RPMI8226 (cell line): ENCODE measurements at regions not wholly inside any gene's neighbourhood (a gene's known extent, or its start where the extent isn't known, plus 50 kb on each side); places are given as distances from the start of the nearest gene placed in this dataset.
"Not testable (repeated sequence)": the region's sequence is repeated elsewhere in the genome, so short reads cannot be mapped to it uniquely, and the experiment has no call there.

Experiments used
- DNase-seq: peaks from one replicate; pipeline ENCODE4 v3.0.0-alpha.2; 2015

DNA sequence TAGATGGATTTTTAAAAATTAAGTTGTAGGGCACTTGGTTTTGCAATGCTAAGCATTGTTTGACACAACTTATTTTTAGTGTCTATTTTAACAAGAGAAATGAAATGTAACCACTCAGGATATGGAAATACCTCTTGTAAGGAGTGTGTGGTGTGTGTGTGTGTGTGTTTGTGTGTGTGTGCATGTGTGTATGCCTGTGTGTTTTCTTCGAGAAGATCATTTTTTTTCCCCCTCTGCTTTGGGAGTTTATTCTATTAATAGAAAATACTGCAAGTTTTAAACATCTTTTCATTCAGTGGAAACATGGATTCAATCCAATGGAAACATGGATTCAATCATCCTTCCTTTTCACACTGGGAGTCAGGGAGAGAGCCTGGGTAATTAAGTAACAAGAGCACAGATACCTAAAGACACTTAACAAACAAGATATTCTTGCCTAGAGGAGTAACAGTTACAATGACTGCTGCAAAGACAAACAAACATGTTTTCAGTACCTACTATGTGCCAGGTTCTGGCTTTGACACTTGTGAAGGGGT is 567.2 kb upstream of the TBL1XR1 start:
- no peak for DNase-seq

DNA sequence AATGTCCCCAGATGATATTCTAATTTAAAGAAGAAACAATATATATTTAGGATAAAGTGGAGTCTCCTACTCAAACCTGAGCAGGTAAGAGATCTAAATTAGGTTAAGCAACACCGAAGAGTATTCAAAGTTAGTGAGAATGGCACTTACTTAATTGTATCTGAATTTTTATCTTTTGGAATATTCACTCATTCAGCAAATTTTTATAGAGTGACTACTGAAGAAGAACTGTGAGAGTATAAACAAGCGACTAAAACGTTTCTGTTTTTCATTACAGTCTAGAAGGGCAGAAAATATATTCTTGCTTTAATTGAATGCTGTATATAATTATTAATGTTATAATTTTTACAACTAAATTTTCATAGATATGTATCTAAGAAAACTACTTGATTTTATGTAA is 567.7 kb upstream of the TBL1XR1 start:
- DNase-seq, result no peak

- DNase-seq, result no peak
Observed at GRCh38 chr3:177770383-177771230, 573.3 kb upstream of the TBL1XR1 start.

DNA sequence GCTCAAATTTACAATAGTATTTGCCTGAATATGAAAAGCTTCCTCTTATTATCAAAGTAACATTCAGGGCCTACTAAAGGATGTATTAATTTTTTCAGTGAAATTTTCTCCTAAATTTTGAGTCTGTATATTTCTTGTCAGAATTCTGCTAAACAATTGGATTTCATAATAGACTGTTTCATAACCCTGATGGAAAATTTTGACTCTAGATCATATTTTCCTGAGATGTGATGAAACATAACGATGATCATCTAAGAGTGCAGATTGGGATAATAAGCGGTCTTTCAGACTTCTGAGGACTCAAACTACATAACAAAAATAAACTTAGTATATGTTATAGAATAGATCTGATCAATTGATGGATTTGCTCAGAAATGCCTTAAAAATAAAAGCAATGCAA is 574.5 kb upstream of the TBL1XR1 start:
- no peak for DNase-seq

DNA sequence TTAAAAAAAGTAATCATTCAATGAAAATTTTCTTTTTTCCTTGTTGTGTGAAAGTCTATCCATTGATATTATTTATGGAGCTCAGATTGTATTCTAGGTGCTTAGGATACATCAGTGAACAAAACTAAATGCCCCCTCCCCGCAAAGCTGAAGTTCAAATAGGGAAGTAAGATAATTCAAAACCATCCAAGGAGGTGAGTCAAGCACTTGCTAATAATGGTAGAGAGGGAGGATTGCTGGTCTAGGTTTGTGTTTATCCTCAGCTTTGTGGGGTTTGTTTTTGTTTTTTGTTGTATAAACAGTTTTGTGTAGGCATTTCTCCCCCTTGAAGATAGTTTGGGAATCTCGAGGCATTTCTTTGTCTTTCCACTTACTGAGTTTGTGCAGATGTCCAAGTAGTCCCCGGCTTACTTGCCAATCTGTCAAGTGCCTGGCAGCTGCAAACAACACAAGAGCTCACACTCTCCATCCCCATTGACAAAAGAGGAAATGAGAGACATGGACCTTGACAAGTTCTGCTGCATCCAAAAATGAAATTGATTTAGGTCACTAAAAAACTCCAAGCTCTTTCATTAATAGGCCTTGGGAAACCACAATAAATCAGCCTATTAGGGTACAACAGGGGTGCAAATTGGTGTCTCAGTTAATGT is 575.8 kb upstream of the TBL1XR1 start:
- peak; percentile 51 for DNase-seq

- DNase-seq, result no peak
Observed at GRCh38 chr3:177773717-177774116, 576.4 kb upstream of the TBL1XR1 start.

GRCh38 chr3:177776661-177777101 is 579.4 kb upstream of the TBL1XR1 start:
- peak; percentile 32 for DNase-seq

DNA sequence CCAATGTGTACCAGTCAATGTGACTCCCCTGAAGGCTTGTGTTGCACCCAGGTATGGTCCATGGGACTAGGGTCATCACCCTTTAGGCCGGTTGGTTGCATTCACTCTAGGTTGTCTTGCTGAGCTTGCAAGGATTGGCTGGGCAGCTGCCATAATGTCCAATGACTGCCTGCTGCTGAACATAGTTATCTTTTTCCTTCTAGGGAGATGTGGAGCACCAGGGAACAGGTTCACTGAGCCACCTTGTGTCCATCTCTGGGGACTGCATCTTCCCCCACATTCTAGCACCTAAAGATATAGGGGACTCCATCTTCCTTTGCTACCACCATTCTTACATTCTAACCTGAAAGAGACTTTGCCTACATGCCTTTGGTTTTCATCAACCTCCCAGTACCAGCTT is 580.4 kb upstream of the TBL1XR1 start:
- DNase-seq, result peak; percentile 68

- peak; percentile 25 for DNase-seq
Observed at GRCh38 chr3:177778633-177779032, 581.4 kb upstream of the TBL1XR1 start.

DNA sequence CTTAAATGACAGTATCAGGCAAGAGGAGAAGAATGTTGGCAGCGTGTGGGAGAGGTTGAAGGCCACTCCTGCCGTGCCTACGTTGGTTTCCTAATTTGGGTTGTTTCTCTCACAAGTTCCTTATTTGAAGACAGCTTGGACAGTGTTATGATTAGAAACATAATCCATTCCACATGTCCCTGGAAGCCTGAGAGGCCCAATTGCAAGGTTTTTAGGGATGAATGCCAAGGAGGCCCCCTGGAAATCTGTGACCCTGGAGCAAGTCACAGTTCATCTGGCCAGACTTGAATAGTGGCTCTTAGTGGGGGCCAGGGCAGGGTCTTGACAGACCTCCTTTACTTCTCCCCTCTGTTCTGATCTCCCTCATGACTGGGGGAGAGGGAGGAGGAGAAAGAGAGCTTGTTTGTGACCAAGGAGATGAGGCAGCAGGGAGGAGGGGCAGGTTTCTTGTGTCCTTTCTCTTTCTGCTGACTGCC is 584.4 kb upstream of the TBL1XR1 start:
- no peak for DNase-seq

DNA sequence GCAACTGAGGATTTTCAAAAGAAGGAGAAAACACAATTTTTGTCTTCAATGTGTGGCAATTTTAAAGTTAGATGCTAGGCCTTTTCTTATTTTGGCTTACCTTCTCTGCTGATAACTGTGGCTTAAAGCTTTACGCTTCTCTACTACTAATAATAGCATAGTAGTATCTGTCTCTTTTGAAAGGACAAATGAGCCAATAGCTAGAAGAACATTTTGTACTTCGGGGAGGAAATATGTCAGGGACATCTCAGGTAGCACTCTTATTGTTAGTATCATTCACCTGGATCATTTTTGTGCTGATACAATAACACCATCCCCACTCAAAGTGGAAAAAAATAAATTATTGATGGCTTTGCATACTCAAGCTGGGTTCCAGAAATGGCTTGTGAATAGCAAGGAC is 586.1 kb upstream of the TBL1XR1 start:
- no peak for DNase-seq

- DNase-seq, result no peak
Observed at GRCh38 chr3:177783767-177784166, 586.5 kb upstream of the TBL1XR1 start.

GRCh38 chr3:177787279-177788041 is 590.2 kb upstream of the TBL1XR1 start:
- no peak for DNase-seq

DNA sequence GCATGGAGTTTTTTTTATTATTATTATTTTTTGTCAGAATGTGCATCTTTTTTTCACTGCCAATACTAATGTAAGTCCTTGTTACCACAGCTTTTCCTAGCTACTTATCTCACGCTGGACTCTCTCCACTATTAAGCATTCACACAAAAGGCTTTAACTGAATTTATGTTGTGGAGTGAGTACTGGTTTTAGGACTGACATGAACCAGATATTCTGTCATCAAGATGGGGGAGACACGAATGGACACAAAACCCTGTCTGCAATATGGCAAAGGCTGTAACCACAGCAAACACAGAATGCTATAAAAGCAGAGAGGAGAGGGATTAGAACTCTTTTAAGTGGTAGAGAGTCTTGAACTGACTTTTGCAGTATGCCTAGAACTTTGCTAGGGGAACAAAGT is 592.2 kb upstream of the TBL1XR1 start:
- no peak for DNase-seq

DNA sequence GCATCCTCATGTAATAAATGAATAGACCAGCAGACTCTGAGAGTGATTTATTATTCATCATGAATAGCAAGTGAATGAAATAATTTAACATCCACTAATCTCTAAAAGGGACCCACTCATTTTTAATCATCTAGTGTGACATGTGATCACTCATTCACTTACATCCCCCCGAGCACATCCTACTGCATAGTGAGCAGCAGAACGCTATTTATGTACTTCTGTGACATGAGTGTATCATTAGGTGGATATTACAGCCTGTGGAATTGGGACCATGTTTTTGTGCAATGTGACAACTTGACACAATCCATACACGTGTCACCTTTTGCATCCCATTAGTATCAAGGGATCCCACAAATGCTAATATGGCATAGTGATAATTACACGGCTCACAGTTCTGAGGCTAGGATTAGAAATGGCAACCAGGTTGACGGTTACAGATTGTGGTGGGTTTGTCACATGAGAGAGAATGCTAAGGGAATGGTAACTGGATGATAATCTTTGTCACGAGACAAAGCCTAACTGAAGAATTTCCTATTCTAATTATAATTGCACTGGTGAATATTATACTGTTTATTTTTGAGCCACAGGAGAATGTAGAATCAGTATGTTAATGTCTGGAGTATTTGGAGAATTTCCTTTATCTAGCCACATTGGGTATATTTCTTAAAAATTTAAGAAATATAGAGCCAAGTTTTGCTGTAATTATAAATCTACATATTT is 595.2 kb upstream of the TBL1XR1 start:
- no peak for DNase-seq

- no peak for DNase-seq
Observed at GRCh38 chr3:177793451-177793850, 596.2 kb upstream of the TBL1XR1 start.

GRCh38 chr3:177795216-177795615 is 597.9 kb upstream of the TBL1XR1 start:
- no peak for DNase-seq

DNA sequence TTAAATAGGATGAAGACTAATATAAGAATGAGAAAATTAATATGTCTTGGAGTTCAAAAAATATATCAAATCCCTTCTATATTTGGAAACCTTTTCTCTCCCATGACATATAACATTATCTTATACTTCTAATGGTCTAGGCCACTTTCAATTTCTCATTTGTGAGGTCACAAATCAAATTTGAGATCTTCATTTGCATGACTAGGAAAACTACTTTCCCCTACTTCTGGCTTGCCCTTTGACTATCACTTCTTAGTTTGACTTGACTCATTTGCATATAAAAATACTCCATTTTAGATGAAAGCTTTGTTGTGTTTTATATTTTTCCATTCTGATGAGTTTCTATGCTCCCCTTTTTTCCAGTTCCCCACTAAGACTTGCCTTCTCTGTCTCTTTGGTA is 598.6 kb upstream of the TBL1XR1 start:
- no peak for DNase-seq

DNA sequence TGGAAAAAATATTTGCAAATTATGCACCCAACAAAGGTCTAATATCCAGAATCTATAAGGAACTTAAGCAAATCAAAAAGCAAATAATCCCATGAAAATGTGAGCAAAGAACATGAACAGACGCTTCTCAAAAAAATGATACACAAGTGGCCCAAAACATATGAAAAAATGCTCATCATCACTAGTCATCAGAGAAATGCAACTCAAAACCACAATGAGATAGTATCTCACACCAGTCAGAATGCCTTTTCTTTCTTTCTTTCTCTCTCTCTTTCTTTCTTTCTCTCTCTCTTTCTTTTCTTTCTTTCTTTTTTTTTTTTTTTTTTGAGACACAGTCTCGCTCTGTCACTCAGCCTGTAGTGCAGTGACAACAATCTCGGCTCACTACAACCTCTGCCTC is 602.9 kb upstream of the TBL1XR1 start:
- not testable (repeated sequence) for DNase-seq

DNA sequence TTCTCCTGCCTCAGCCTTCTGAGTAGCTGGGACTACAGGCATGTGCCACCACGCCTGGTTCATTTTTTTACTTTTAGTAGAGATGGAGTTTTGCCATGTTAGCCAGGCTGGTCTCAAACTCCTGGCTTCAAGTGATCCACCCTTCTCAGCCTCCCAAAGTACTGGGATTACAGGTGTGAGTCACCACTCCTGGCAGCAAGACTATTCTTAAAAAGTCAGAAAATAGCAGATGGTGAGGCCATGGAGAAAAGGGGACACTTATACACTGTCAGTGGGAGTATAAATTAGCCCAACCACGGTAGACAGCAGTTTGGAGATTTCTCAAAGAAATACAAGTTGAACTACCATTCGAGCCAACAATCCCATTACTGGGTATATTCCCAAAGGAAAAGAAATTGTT is 603.3 kb upstream of the TBL1XR1 start:
- DNase-seq, result no peak

- DNase-seq, result no peak
Observed at GRCh38 chr3:177802151-177802900, 605.0 kb upstream of the TBL1XR1 start.

DNA sequence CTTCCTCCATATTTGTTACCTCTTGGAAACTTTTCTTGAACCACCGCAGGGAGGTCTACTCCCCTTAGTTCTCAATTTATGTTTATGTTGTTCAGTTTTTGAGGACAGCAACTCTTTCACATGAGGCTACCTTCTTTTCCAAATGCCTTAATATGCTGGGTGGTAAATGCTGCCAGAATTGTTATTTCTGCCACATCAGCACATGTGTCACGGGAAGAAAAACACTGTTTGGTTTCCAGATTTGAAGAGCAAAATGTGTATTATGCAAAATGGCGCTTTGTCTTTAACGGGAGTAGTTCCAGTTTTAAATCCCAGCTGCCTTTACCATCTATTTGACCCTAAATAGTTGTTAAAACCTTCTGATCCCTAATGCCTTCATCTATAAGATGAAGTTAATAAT is 606.2 kb upstream of the TBL1XR1 start:
- peak; percentile 23 for DNase-seq
